OCI-LY7 (cell line): ENCODE measurements at regions not wholly inside any gene's neighbourhood (a gene's known extent, or its start where the extent isn't known, plus 50 kb on each side); places are given as distances from the start of the nearest gene placed in this dataset.

Source experiments
- CTCF ChIP-seq: fragments of 200-600 bp; sonication (generic); conservative IDR thresholded peaks from 2 replicates; pipeline ENCODE4 v1.5.1; 2014; ENCODE audit warnings: mild to moderate bottlenecking, antibody characterized with exemption, low read length, moderate library complexity, mixed read lengths
- EZH2phosphoT487 ChIP-seq: fragments of 200-600 bp; sonication (generic); IDR thresholded peaks from 2 replicates; pipeline ENCODE4 v1.6.1; 2018; ENCODE audit warnings: low read depth, borderline replicate concordance, mild to moderate bottlenecking, mixed run types, antibody characterized with exemption, low read length, moderate library complexity, mixed read lengths

- TF ChIP-seq CTCF = no peak
- no peak for TF ChIP-seq EZH2phosphoT487
Measured at GRCh38 chr2:104429639-104430358, 424.1 kb upstream of the POU3F3 start.
